ENCODE measurements at regions not wholly inside any gene's neighbourhood (a gene's known extent, or its start where the extent isn't known, plus 50 kb on each side); places are given as distances from the start of the nearest gene placed in this dataset.
"Not testable (repeated sequence)": the region's sequence is repeated elsewhere in the genome, so short reads cannot be mapped to it uniquely, and the experiment has no call there.

DNA sequence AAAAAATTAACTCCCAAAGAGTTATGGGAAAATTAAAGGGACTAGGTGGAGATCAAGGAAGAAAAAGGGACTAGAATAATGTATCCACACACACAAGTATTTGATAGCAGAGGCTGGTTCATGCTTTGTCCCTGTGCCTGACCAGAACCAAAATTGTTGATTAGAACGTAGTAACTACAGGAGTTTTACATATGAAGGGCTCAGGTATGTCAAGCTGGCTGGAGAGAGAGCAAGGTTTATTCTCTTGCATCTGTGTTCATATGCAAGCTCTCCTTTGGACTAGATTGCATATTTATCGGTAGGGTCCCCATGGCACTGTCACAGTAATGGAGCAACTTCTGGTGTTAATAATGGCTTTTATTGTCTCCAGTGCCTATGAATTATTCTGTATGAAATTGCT lies 239.9 kb upstream of the TRPM3 start:
- DNase-seq, result no peak

DNA sequence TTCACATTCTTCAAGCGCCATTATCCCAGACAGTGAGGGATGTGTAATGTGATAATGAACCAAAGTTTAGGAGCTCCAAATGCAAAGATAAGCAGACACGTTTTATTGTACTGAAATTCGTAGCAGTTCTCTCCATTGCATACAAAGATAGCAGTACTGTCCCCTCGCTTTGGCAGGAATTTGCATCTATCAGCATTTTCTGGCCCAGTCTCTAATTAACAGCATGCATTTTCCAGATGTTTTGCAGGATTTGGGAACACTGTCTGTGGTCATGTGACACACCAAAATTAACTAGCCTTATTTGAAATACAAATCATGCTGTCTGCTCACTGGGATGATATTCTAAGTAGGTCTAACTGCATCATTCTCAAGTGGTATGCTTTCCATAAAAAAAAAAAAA lies 235.9 kb upstream of the TRPM3 start:
- no peak for DNase-seq

DNA sequence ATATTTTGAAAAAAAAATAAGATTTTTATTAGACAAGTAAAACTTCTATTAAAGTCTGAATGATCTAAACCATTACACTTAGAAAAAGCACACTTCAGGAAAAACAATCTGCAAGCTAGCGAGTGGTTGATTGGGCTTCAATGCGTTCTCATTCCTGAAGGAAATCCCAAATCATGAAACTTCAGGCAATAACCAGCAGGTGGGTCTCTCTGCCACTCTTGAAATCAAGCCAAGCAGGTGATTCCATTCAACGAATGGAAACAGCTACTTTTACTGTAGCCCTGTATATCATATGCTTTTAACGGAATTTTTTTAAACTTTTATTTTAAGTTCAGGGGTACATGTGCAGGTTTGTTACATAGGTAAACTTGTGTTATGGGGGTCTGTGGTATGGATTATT lies 234.5 kb upstream of the TRPM3 start:
- DNase-seq, result no peak

DNA sequence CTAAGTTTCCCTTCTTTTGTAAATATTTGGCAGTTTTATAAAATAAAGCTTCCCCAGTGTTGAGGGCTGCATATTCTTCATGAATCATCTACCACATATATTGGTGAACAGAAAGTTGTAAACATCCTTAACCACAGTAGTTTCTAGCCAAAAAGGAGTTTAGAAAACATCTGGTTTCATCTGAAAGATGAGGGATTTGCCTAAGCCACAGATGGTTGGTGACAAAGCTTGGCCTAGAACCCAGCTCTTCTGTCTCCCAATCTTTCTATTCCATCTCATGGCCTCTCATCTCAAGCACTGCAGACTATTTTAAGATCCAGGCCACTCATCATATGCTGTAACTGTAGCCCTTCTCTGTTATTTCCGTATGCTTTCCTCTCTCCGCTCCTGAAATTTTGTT lies 232.3 kb upstream of the TRPM3 start:
- no peak for DNase-seq

DNA sequence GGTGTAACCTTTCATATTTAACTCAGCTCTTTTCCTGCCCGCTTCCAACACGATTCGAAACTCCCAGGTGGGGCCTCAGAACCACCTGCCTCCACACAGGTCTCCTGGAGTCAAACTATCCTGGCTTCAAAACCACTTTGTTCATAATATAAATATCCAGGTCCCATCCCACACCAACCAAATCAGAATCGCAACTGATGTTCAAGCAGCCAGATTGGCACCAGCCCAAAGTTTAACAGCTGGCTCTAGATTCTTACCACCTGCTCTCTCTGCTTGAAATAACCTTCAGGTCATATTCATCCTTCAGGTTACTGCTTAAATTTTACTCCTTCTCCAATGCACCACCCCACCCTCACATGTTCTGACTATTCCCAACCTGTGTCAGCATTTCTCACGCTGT lies 231.4 kb upstream of the TRPM3 start:
- DNase-seq, result no peak

DNA sequence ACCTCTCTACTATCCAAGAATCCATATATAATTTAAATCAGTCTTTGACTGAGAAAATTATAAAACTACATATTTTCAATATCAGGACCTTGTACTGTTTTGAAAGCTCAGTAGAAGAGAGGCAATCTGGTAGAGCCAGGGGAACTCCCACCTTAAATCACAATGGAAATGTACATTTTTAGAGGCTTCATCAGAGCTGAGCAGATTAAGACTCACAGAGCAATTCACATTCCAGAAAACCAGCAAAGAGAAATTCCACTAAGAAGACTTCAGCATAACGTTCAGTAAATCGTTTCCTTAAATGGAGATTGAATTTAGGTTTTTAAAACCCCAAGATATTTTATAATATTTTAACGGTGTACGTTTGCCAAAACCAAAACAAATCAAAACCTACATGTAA lies 227.8 kb upstream of the TRPM3 start:
- no peak for DNase-seq

DNA sequence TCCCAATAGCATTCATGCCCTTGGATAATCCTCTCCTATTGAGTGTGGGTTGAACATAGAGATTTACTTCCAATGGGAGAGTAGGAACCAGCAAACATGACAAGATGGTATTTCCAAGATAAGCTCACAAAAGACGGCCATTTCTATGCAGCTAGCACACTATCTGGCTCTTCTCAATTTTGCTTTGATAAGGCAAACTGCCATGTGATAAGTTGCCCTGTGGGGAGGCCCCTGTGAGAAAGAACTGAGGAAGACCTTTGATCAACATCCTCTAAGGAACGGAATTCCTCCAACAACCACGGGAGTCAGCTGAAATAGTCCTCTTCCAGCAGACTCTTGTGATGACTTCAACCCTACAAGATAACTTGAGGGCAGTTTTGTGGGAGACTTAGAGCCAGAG lies 211.9 kb upstream of the TRPM3 start:
- DNase-seq, result no peak

DNA sequence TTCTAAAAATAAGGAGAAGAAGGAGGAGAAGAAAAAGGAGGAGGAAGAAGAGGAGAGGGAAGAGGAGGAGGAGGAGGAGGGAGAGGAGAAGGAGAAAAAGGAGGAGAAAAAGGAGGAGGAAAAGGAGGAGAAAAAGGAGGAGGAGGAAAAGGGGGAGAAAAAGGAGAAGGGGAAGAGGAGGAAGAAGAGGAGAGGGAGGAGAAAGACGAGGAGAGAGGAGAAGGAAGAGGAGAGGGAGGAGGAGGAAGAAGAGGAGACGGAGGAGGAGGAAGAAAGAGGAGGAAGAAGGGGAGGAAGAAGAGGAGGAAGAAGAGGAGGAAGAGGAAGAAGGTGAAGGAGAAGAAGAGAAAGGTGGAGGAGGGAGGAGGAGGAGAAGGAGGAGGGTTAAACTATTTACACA lies 210.2 kb upstream of the TRPM3 start:
- DNase-seq, result no peak

DNA sequence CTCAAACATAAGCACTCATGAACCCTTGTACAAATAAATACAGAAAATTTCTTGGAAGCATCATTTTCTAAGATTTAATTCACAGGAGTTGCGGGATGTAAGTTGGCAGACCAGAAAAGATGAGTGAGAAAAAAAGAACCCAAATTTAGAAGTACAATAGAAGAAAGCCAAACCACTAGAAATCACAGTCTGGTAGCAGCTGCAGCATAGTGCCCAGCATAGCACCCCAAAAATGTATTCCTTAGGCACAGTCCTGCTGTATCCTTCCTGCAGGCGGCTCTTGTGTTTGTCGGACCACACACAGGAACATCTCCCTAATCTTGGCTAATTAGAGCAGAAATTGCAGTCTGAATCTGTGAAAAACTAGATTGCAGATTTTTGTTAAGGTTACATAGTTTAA lies 208.5 kb upstream of the TRPM3 start:
- no peak for DNase-seq

DNA sequence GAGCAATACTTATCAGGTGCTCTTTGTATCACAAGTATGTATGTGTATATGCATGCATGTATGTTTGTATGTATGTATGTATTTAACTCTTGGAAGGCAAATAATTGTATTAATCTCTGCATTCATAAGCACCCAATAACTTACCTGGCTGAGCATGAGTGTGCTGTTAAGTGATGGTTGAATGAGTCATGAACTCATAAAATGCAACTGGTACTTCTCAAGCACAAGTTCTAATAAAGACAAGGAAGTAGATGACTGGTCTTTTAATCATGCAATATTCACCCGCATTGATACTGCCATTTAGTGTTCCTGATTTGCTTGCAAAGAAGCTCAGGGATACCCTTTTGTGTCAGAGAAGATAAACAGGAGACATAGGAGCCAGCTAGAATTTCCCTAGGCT lies 204.9 kb upstream of the TRPM3 start:
- DNase-seq, result no peak

DNA sequence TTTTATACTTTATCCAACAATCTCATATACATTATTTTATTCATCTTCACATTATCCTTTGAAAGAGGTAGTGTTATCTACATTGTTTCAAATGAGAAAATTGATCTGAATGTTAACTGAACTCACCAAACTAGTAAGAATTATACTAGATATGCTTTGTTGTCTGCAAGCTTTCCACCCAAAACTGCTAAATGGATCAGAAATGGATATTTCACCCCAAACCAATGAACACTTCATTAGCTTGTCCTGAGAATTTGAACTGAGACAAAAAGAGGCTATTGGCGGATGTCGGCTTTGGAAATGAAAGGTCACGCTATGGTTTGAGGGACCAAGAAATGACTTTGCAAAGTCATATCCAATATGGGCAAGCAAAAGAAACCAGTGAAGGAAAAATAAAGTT lies 201.9 kb upstream of the TRPM3 start:
- DNase-seq, result no peak

DNA sequence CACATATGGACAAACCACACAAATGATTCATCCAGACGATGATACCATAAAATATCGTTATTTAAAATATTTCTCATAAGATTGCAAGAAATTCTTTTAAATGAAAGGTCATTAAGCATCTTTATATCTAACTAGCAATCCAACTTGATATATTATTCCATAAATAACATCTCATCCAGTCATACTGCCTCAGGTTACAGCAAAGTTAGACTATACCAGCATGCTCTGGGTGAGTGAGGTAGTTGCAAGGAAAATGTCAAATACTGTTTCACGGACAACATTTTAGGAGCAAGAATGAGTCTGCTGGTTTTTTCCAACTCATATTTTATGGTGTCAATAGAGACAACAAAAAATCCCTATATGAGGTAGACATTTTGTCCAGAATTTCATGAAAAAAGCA lies 200.9 kb upstream of the TRPM3 start:
- DNase-seq, result no peak

DNA sequence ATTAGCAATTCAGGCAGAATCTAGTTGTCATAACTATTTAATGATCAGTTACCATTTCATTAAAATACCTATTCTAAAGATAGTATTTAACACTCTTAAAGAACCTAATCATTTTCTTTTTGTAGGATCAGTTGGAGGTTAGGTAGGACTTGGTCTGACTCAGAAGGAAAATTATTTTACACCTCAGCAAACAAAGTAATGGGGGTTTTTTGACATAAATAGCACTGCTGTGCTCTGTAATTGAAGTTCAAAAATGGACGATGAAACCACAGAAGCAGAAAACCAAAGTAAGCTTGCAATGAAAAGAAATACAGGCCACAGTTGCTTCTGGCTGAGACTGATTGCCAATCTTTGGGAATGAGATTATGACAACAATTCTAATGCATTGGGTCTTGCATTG lies 187.0 kb upstream of the TRPM3 start:
- no peak for DNase-seq

DNA sequence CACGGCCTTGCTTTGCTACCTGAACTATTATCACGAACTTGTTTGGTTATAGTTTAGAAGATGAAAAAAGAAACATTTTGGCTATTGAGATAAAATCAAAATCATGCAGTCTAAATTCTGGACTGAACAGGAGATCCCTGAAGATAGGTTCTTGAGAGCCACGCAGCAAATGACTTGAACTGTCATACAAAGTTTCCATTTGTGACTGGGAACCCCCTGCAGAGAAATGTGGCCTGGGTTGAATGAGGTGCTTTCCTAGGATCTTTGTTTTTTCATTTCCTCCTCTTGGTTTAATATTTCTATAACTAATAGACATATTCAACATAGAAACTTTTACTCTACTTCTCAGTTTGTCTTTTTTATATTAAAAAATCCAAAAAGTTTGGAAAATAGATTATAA lies 184.7 kb upstream of the TRPM3 start:
- DNase-seq, result no peak

DNA sequence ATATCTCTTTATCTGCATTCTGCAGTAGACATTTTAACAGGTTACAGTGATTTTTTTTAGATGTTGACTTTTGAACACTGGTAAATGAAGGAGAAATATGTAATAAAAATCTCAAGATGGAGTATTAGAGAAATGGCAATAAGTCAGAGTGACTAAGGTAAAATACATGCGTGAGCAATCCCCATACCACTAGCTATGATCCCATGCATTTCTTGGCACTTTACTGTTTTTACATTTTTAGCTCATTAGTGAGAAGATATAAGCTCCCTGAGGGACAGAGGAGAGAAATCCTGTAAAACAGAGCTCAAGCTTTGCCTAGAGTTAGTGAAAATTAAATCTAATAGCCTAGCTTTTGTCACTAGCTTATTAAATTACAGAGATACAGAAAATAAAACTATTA lies 181.9 kb upstream of the TRPM3 start:
- no peak for DNase-seq

DNA sequence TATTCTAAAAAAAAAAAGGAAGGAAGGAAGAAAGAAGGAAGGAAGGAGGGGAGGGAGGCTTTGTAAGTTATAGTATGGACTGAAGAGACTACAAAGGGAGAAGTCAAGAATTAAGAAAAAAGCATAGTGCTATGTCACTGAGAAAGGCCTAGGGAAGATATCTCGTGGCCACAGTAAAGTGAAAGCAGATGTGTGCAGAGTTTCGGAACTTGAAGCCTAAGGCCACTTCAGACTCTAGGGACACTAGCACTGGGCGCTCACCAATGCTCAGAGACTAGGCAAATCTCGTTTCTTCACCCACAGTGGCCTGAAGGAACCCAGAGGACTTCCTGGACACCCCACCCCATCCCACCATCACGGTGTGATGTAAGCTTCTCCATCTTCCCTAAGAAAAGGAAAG lies 181.4 kb upstream of the TRPM3 start:
- no peak for DNase-seq

DNA sequence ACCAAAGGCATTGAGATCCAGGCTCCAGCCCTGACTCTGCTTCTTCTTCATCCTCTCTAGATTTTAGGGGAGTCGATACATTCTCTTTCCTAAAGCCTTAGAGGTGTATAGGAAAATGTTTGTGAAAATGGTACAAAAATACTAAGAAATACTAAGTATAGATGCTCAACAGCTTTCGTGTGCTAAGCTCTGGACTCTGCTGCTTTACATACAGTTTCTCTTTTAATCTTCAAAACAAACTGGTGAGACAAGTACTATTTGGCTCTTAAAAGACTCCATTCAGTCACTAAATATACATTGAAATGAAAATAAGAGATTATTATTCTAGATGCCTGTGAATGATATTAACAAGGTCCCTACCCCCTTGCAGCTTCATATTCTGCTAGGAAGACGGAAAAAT lies 174.5 kb upstream of the TRPM3 start:
- no peak for DNase-seq

DNA sequence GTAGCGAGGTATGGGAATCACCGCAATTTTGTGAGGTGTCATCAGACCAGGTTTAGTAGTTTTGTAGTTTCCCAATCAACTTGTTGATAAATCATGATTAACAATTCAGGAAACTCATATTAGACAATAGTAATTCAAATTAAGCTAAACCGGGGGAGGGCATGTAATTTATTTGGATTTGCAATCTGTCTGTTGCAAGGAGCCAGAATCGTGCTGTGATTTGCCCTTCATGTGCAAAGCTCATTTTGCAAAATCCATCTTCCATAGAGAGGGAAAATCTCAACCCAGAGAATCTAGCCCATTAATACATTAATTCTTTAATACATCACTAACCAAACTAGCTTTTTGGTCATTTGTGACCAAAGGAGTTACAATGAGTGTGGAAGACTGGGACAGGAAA lies 164.7 kb upstream of the TRPM3 start:
- no peak for DNase-seq

DNA sequence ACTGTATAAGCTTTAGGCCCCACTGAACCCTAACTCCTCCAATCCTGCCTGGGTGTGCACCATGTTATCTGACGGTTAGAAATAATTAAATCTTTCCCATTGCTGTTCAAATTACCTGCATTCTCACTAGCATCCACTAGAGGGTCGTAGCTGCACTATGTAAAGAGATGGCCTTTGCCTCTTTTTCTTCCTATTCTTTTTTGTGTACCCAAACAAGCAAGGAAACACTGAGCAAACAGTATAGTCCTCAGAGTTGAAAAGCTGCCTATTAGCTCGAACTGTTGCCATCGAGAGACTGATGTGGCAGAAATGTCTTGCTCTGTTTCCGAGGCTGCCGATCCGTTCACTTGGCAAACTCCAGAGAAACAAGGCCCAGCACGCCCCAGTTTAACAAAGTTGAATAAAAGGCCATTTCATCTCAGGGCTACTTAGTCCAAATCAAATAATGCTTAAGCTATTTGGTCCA lies 163.8 kb upstream of the TRPM3 start:
- DNase-seq, result peak; percentile 15

DNA sequence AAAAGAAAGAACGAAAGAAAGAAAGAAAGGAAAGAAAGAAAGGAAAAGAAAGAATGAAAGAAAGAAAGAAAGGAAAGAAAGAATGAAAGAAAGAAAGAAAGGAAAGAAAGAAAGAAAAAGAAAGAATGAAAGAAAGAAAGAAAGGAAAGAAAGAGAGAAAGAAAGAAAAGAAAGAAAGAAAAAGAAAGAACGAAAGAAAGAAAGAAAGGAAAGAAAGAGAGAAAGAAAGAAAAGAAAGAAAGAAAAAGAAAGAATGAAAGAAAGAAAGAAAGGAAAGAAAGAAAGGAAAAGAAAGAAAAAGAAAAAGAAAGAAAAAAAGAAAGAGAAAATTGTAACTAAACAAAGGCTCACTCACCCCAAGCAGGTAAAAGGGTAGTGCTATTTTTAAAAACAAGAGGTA lies 160.7 kb upstream of the TRPM3 start:
- DNase-seq, result not testable (repeated sequence)

DNA sequence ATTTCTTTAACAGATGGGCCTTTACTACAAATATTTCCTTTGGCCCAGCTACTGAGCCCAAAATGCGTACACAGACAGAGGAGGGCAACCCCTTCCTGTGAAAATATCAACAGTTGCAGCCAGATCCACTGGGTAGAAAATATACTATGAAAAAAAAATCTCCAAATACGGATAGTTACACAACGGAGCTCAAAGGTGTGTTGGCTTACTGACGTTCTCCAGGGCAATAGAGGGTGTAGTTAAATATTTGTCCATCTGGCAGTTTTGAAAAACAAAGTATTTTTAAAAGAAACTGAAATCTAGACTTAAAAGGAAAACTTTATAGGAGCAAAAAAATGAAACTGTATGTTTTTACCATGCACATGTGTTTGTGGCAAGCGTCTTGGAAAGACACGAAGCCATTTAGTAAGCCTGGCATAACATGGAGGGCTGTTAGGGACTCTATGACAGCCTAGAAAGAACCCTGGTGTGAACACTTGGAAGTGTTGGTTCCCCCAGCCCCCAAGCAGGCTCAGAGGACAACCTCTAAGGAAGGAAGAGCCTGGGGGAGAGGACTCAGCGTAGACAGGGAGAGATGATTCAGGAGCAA lies 157.8 kb upstream of the TRPM3 start:
- no peak for DNase-seq

DNA sequence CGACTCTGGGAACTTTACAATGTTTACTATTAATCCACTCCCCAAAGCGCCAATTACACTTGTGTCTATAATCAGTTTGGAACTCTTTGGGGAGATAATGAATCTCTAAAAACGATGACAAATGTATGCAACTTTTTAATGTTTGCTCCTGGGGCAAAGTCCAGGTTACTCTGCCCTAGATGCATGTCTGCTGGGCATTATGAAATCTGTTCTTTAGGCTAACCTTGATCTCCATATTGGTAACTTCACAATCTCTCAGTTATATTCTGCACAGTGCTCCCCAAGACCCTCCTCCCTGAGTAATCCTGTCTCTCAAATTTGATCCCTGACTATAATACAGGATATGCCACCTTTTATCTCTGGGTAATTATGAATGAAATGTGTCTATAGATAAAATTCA lies 152.2 kb upstream of the TRPM3 start:
- no peak for DNase-seq

DNA sequence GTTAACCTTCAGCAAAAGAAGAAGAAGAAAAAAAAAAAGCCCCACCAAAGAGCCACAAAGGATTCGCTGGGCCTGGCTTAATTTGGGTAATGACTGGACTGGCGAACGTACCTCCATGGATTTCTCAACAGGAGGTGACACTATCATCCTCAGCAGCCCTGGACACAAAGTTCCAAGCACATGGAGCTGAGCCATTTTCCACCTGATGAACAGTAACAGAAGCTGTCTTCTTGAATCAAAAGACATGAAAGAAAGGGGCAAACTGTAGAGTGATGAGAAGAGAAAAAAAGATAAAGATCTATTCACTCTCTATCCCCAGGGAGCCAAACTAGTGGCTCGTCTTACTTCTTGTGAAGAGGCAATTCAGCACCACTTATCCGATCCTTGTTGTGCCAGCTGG lies 150.2 kb upstream of the TRPM3 start:
- no peak for DNase-seq

DNA sequence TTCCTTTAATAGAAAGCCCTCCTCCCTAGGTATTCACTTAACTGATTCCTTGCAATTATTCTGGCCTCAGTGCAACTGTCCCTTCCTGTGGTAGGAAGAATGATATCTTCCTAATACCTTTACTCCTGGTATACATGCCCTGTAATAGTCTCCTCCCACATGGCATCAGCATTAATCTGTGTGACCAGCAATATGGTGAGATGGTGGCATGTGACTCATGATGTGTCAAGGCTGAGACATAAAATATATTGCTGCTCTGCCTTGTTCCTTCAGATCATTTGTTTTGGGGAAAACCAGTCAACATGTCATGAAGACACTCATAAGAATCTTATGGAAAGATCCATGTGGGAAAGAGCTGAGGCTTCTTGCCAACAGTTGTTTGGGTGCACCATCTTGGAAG lies 149.1 kb upstream of the TRPM3 start:
- DNase-seq, result no peak

DNA sequence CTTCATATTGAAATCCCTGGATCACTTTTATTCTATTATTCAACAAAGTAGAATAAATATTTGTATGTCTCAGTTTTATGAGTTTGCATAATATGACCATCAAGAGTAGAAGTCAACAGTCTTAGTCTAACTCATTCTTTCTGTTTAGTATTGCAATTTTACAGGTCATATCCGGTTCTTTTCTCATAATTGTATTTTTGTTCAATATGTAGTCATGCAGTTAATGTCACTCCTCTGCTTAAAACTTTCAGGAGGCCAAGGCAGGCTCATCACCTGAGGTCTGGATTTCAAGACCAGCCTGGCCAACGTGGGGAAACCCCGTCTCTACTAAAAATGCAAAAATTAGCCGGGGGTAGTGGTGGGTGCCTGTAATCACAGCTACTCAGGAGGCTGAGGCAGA lies 148.4 kb upstream of the TRPM3 start:
- DNase-seq, result no peak
